ENCODE measurements at regions not wholly inside any gene's neighbourhood (a gene's known extent, or its start where the extent isn't known, plus 50 kb on each side); places are given as distances from the start of the nearest gene placed in this dataset.
"Not testable (repeated sequence)": the region's sequence is repeated elsewhere in the genome, so short reads cannot be mapped to it uniquely, and the experiment has no call there.

DNA sequence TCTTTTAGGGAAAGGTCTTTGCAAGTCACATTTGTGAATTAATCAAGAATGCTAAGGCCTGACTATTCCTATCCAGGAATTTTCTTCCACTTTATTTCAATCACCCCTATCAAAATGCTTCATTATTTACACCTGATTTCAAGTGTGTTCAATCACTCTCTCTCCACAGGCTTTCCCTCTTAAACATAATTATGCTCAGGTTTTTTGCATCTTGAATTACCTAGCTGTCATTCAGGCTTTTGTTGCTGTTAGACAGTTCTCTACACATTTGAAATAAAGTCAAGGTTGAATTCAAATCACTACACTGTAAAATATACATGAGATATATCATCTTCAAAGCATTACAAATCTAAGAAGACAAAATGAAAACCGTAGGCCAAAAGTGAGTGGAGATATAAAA is 941.3 kb upstream of the SLITRK1 start:
- DNase-seq (ENCODE audit: low spot score in 2 of 2) (no peak), ATAC-seq (no peak)
- Mint-ChIP-seq H3K36me3 (no peaks in the 10 kb centered on the region), H3K9me3 (peaks cover 5% of the 10 kb centered on the region), H3K4me1 (no peaks in the 10 kb centered on the region), H3K27ac (no peak overlapping the region), H3K4me3 (no peak overlapping the region)

GRCh38 chr13:84821261-84821660 is 939.0 kb upstream of the SLITRK1 start:
- Mint-ChIP-seq H3K27ac (no peak overlapping the region), H3K9me3 (peaks cover 5% of the 10 kb centered on the region), H3K36me3 (no peaks in the 10 kb centered on the region), H3K4me3 (no peak overlapping the region), H3K4me1 (no peaks in the 10 kb centered on the region)
- ATAC-seq = no peak
- no peak for DNase-seq (ENCODE audit: low spot score in 2 of 2)

GRCh38 chr13:84816567-84817105 is 934.4 kb upstream of the SLITRK1 start:
- no peaks in the 10 kb centered on the region for H3K36me3 Mint-ChIP-seq
- H3K27ac Mint-ChIP-seq = no peak overlapping the region
- no peaks in the 10 kb centered on the region for H3K4me1 Mint-ChIP-seq
- no peak overlapping the region for H3K4me3 Mint-ChIP-seq
- DNase-seq (ENCODE audit: low spot score in 2 of 2) = no peak
- ATAC-seq = no peak
- H3K9me3 Mint-ChIP-seq = no peaks in the 10 kb centered on the region

GRCh38 chr13:84812789-84813188 is 930.5 kb upstream of the SLITRK1 start:
- no peaks in the 10 kb centered on the region for H3K36me3 Mint-ChIP-seq
- no peaks in the 10 kb centered on the region for H3K4me1 Mint-ChIP-seq
- DNase-seq (ENCODE audit: low spot score in 2 of 2) = no peak
- H3K9me3 Mint-ChIP-seq = no peaks in the 10 kb centered on the region
- H3K27ac Mint-ChIP-seq = no peak overlapping the region
- no peak overlapping the region for H3K4me3 Mint-ChIP-seq
- no peak for ATAC-seq

DNA sequence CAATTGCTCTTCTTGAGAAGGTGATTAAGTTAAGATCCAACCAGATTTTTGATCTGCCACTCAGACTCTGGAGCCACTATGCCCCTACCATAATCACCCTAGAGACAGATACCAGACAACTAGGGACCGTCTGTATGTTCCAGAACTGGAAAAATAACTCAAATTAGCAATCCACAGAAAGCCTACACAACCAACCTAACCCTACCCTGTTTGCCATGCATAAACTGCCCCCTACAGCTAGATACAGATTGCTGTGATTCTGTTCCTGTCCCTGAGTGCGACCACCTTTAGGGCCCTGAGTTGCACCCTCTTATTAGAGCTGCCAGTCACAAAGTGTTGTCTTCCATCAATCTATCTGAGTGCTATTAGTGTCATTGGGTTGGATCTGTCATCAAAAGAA is 929.8 kb upstream of the SLITRK1 start:
- Mint-ChIP-seq H3K4me1 (no peaks in the 10 kb centered on the region), H3K9me3 (no peaks in the 10 kb centered on the region)
- no peak for ATAC-seq

DNA sequence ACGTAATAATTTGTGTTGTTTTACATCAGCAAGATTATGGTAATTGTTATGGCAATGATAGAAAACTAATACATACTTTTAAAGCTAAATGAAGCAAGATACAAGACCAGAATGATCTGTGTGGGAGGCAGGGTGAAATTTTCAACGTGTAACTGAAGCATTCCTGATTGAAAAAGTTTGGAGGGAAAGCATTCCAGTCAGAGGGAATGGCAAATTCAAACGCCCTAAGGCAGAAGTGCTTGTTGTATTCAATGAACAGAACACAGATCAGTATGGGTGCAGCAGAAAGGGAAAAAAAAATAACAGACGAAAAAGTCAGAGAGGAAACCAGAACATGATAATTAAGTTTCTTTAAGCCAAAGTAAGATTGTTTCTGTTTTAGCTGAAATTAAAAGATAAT is 928.5 kb upstream of the SLITRK1 start:
- Mint-ChIP-seq H3K4me1 (no peaks in the 10 kb centered on the region), H3K4me3 (no peak overlapping the region), H3K27ac (no peak overlapping the region), H3K9me3 (no peaks in the 10 kb centered on the region), H3K36me3 (no peaks in the 10 kb centered on the region)
- ATAC-seq = no peak
- DNase-seq (ENCODE audit: low spot score in 2 of 2) = no peak

More for the DNA sequence above, 929.8 kb upstream of the SLITRK1 start:
- DNase-seq (ENCODE audit: low spot score in 2 of 2) = no peak
- Mint-ChIP-seq H3K4me3 (no peak overlapping the region), H3K27ac (no peak overlapping the region), H3K36me3 (no peaks in the 10 kb centered on the region)

GRCh38 chr13:84802073-84802472 is 919.8 kb upstream of the SLITRK1 start:
- no peaks in the 10 kb centered on the region for H3K36me3 Mint-ChIP-seq
- H3K4me1 Mint-ChIP-seq = no peaks in the 10 kb centered on the region
- no peaks in the 10 kb centered on the region for H3K9me3 Mint-ChIP-seq
- H3K27ac Mint-ChIP-seq = no peak overlapping the region
- DNase-seq (ENCODE audit: low spot score in 2 of 2) (no peak), ATAC-seq (no peak)
- H3K4me3 Mint-ChIP-seq = no peak overlapping the region

DNA sequence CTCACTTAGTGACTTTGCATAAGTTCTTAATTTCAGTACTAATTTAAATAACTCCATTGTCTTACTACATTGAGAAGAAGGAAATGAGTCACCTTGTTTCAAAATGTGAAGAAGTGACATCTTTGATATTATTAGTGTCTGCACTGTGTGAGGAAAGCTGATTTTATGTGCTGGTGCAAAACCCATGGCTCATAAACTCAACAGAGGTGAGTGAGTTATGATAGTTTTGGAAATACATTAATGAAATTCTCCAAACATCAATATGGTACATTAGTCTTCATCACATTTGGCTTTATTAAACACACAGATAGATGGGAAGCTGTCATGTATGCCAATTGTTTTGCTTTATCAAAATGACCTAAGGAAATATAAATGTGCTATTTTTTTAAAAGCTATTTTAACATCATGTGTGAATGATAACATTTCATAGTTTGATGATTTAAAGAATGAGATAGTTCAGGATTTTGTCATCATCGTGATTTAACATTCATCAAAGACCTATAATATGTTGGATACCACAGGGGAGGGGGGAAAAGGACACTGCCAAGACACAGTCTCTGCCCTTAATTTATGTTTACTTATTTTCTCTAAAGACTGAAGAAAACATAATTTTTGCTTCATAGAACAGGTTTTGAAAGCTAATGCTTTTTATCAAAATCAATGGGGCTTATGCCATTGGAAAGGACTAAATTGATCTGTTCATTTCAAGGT is 902.3 kb upstream of the SLITRK1 start:
- Mint-ChIP-seq H3K4me1 (no peaks in the 10 kb centered on the region), H3K36me3 (no peaks in the 10 kb centered on the region), H3K27ac (no peak overlapping the region), H3K9me3 (peaks cover 27% of the 10 kb centered on the region), H3K4me3 (no peak overlapping the region)
- no peak for DNase-seq (ENCODE audit: low spot score in 2 of 2)
- ATAC-seq = no peak

DNA sequence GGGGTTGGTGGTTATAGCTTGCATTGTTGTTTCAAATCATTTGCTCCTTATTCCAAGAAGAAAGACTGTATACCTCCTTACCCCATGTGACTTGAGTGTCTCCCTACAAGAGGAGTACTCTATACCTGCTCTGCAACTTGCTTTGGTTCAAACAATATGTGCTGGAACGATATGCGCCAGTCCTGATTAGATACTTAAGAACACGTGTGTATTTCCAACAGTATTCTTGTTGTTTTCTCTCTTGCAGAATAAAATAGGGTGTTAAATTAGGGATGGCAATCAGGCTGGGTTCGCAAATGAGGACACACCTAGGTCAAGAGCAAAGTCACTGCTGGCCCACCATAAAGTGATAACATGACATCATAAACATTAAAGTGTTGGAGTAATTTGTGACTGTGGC is 895.0 kb upstream of the SLITRK1 start:
- H3K36me3 Mint-ChIP-seq = no peaks in the 10 kb centered on the region
- no peak overlapping the region for H3K4me3 Mint-ChIP-seq
- H3K27ac Mint-ChIP-seq = no peak overlapping the region
- ATAC-seq (no peak), DNase-seq (ENCODE audit: low spot score in 2 of 2) (no peak)
- H3K9me3 Mint-ChIP-seq = peaks cover 16% of the 10 kb centered on the region
- H3K4me1 Mint-ChIP-seq = no peaks in the 10 kb centered on the region

DNA sequence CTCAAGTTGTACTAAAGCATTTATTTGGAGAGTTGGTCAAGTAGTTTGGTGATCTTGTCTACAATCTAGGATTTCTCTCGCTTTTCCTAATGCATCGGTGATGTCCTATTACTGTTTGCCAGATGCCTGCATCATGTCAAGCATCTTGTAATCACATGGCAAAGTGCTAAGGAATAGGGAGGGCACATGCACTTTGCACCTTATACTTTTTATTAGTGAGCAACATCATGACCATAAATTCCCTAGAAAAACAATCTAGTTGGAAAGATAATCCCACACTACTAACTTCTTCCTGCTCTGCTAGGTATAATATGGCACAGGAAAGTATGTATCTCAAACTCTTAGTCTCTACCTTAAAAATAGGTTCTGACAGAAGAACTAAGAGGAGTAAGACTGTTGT is 894.3 kb upstream of the SLITRK1 start:
- ATAC-seq (no peak), DNase-seq (ENCODE audit: low spot score in 2 of 2) (no peak)
- Mint-ChIP-seq H3K4me3 (no peak overlapping the region), H3K9me3 (peaks cover 13% of the 10 kb centered on the region), H3K36me3 (no peaks in the 10 kb centered on the region), H3K27ac (no peak overlapping the region), H3K4me1 (no peaks in the 10 kb centered on the region)

DNA sequence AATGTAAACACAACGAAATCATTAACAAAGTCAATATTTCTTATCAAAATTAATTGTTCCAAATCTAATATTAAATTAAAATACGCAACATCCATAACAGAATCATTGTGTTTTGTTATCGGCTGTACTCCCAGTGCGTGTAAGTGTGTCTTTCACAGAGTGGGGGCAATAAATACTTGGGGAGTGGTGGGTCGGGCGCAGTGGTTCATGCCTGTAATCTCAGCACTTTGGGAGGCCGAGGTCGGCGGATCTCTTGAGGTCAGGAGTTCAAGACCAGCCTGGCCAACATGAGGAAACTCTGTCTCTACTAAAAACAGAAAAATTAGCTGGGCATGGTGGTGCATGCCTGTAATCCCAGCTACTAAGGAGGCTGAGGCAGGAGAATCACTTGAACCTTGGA is 893.6 kb upstream of the SLITRK1 start:
- not testable (repeated sequence) for H3K4me1 Mint-ChIP-seq, H3K27ac Mint-ChIP-seq
- H3K9me3 Mint-ChIP-seq = peaks cover 11% of the 10 kb centered on the region

DNA sequence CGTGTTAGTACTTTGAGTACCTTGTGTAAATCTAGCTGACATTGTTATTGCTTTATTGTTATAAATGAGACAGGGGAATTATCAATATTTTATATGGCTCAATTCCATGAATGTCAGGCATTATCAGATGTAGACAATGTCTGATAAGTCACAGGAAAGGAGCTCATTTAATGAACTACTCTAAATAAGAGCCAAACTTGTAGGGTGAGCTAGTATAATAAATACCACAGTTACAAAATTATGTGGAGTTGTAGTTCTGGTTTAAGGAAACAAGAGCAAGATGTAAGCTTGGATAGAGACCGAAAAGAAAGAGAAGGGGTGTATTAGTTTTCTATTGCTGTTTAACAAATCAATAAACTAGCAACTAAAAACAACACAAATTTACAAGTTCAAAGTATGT is 891.8 kb upstream of the SLITRK1 start:
- no peaks in the 10 kb centered on the region for H3K36me3 Mint-ChIP-seq
- H3K4me3 Mint-ChIP-seq = no peak overlapping the region
- H3K9me3 Mint-ChIP-seq = peaks cover 6% of the 10 kb centered on the region
- no peak overlapping the region for H3K27ac Mint-ChIP-seq
- DNase-seq (ENCODE audit: low spot score in 2 of 2) (no peak), ATAC-seq (no peak)
- H3K4me1 Mint-ChIP-seq = no peaks in the 10 kb centered on the region

More for the DNA sequence above, 893.6 kb upstream of the SLITRK1 start:
- H3K4me3 Mint-ChIP-seq; DNase-seq (ENCODE audit: low spot score in 2 of 2); ATAC-seq; H3K36me3 Mint-ChIP-seq: not testable (repeated sequence)

GRCh38 chr13:84760956-84761355 is 878.7 kb upstream of the SLITRK1 start:
- H3K27ac Mint-ChIP-seq = no peak overlapping the region
- H3K4me3 Mint-ChIP-seq = no peak overlapping the region
- H3K4me1 Mint-ChIP-seq = no peaks in the 10 kb centered on the region
- no peaks in the 10 kb centered on the region for H3K36me3 Mint-ChIP-seq
- no peak for ATAC-seq
- H3K9me3 Mint-ChIP-seq = no peaks in the 10 kb centered on the region
- no peak for DNase-seq (ENCODE audit: low spot score in 2 of 2)

- no peak overlapping the region for H3K27ac Mint-ChIP-seq
- no peak for DNase-seq (ENCODE audit: low spot score in 2 of 2)
- H3K36me3 Mint-ChIP-seq = no peaks in the 10 kb centered on the region
- no peak overlapping the region for H3K4me3 Mint-ChIP-seq
- H3K4me1 Mint-ChIP-seq = no peaks in the 10 kb centered on the region
- H3K9me3 Mint-ChIP-seq = peaks cover 2% of the 10 kb centered on the region
- ATAC-seq = no peak
These were observed 866.9 kb upstream of the SLITRK1 start for GRCh38 chr13:84749126-84749525.

GRCh38 chr13:84745051-84745551 is 862.8 kb upstream of the SLITRK1 start:
- Mint-ChIP-seq H3K4me1 (no peaks in the 10 kb centered on the region), H3K9me3 (peaks cover 5% of the 10 kb centered on the region), H3K4me3 (no peak overlapping the region), H3K36me3 (no peaks in the 10 kb centered on the region), H3K27ac (no peak overlapping the region)
- no peak for ATAC-seq
- DNase-seq (ENCODE audit: low spot score in 2 of 2) = no peak

DNA sequence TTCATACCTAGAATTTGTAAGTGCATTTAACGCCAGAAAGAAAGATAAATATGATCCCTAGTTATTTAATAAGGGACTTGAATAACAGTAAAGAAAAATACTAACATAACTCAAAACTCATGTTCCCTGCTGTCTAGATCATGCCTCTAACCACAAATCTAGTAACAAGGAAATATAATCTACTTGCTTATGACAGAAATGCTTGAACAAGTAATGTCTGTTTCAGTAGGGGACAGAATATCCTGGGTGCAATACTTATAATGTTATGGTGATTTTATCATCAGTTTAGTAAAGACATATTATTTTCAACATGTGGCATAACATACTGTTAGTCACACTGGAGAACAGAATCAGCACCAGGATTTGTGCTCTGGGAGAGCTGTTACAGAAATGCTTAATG is 861.9 kb upstream of the SLITRK1 start:
- no peak overlapping the region for H3K4me3 Mint-ChIP-seq
- no peak overlapping the region for H3K27ac Mint-ChIP-seq
- H3K36me3 Mint-ChIP-seq = no peaks in the 10 kb centered on the region
- no peaks in the 10 kb centered on the region for H3K4me1 Mint-ChIP-seq
- DNase-seq (ENCODE audit: low spot score in 2 of 2) = no peak
- H3K9me3 Mint-ChIP-seq = peaks cover 8% of the 10 kb centered on the region
- no peak for ATAC-seq
